Esophagus muscularis mucosa (tissue), 4 donors: ENCODE measurements at regions not wholly inside any gene's neighbourhood (a gene's known extent, or its start where the extent isn't known, plus 50 kb on each side); places are given as distances from the start of the nearest gene placed in this dataset.

Source experiments
- DNase-seq: peaks from one replicate; pipeline ENCODE4 v3.0.0-alpha.2; 2017; ENCODE audit errors: extremely low spot score
- H3K27ac ChIP-seq, 4 donors: fragments of 200-600 bp; sonication (generic); replicated peaks in 1 of 4; 1 replicate in 3 of 4; 2 replicates in 1 of 4; pipeline ENCODE4 v1.5.1; 2016 to 2019; ENCODE audit warnings: mild to moderate bottlenecking in 1 of 4
- H3K27me3 ChIP-seq, 4 donors: fragments of 200-600 bp; sonication (generic); one replicate each; pipeline versions ENCODE4 v1.5.1 to v1.6.0; 2016 to 2019
- H3K36me3 ChIP-seq, 4 donors: fragments of 200-600 bp; sonication (generic); one replicate each; pipeline ENCODE4 v1.5.1; 2016 to 2019
- H3K4me1 ChIP-seq, 4 donors: fragments of 200-600 bp; sonication (generic); one replicate each; pipeline ENCODE4 v1.5.1; 2016 to 2019
- H3K4me3 ChIP-seq, 4 donors: fragments of 200-600 bp; sonication (generic); 1 replicate in 2 of 4; 2 replicates in 2 of 4; pipeline ENCODE4 v1.5.1; 2016 to 2019; ENCODE audit warnings: mild to moderate bottlenecking in 4 of 4, moderate library complexity in 1 of 4
- H3K9me3 ChIP-seq, 4 donors: fragments of 200-600 bp; sonication (generic); 1 replicate in 3 of 4; 2 replicates in 1 of 4; pipeline ENCODE4 v1.5.1; 2016 to 2019
- CTCF ChIP-seq, 3 experiments: fragments of 200-600 bp in 2 of 3; fragments of 450-650 bp in 1 of 3; sonication (generic) in 2 of 3; IDR thresholded peaks; one replicate each; pipeline ENCODE4 v1.5.1; 2017 to 2019; ENCODE audit warnings: antibody characterized with exemption in 3 of 3, mild to moderate bottlenecking in 2 of 3, moderate library complexity in 1 of 3
- EP300 ChIP-seq: sonication (generic); formaldehyde crosslinking; IDR thresholded peaks from one replicate; pipeline ENCODE4 v1.6.1; 2017; ENCODE audit warnings: antibody characterized with exemption
- POLR2A ChIP-seq: fragments of 450-650 bp; IDR thresholded peaks from one replicate; pipeline ENCODE4 v1.6.1; 2017; ENCODE audit warnings: antibody characterized with exemption, moderate library complexity, mild to moderate bottlenecking, low read depth
- POLR2AphosphoS5 ChIP-seq, 2 donors: sonication (generic); formaldehyde crosslinking; IDR thresholded peaks; one replicate each; pipeline ENCODE4 v1.6.1; 2017; ENCODE audit warnings: antibody characterized with exemption in 2 of 2
- WGBS: methylation state at CpG from one replicate; pipeline ENCODE4 v1.1.5; 2018; 5-methylcytosine and 5-hydroxymethylcytosine counted together
- intact Hi-C: fragments of 100-400 bp; cut with DNase I; formaldehyde crosslinking; loops from one replicate; pipeline ENCODE4 v1.15.1; 2023

GRCh38 chr3:110849064-110849463 lies 222.6 kb upstream of the NECTIN3 start:
- no peaks in the 10 kb centered on the region for H3K9me3 ChIP-seq
- TF ChIP-seq CTCF (IDR thresholded peaks at IDR 0.05) (no peak), EP300 (no peak), POLR2A (no peak), POLR2AphosphoS5 (IDR thresholded peaks at IDR 0.05) (no peak)
- H3K4me1 ChIP-seq = no peaks in the 10 kb centered on the region
- no peaks in the 10 kb centered on the region for H3K27me3 ChIP-seq
- no peak overlapping the region for H3K4me3 ChIP-seq
- H3K27ac ChIP-seq = no peak overlapping the region
- 88% methylated on average over 2 of the region's 2 CpGs for WGBS
- no peak for DNase-seq
- H3K36me3 ChIP-seq = no peaks in the 10 kb centered on the region
- intact Hi-C loops = no loop called here

- Histone ChIP-seq H3K27ac (no peak overlapping the region), H3K9me3 (no peaks in the 10 kb centered on the region), H3K36me3 (no peaks in the 10 kb centered on the region), H3K4me1 (no peaks in the 10 kb centered on the region), H3K27me3 (no peaks in the 10 kb centered on the region), H3K4me3 (no peak overlapping the region)
- TF ChIP-seq CTCF (IDR thresholded peaks at IDR 0.05) (no peak), POLR2A (no peak), POLR2AphosphoS5 (IDR thresholded peaks at IDR 0.05) (no peak), EP300 (no peak)
- no peak for DNase-seq
- intact Hi-C loops = no loop called here
Measured at GRCh38 chr3:110851736-110852135, 219.9 kb upstream of the NECTIN3 start.

- no peaks in the 10 kb centered on the region for H3K4me1 ChIP-seq
- TF ChIP-seq CTCF (IDR thresholded peaks at IDR 0.05) (no peak), POLR2A (no peak), EP300 (no peak), POLR2AphosphoS5 (IDR thresholded peaks at IDR 0.05) (no peak)
- H3K4me3 ChIP-seq = no peak overlapping the region
- no peaks in the 10 kb centered on the region for H3K27me3 ChIP-seq
- H3K36me3 ChIP-seq = no peaks in the 10 kb centered on the region
- 79% methylated on average over 2 of the region's 2 CpGs for WGBS
- H3K27ac ChIP-seq = no peak overlapping the region
- intact Hi-C loops = no loop called here
- no peak for DNase-seq
- no peaks in the 10 kb centered on the region for H3K9me3 ChIP-seq
Measured at GRCh38 chr3:110855207-110855606, 216.4 kb upstream of the NECTIN3 start.

- WGBS = 100% methylated on average over 2 of the region's 2 CpGs
- no peak overlapping the region for H3K4me3 ChIP-seq
- no peaks in the 10 kb centered on the region for H3K27me3 ChIP-seq
- TF ChIP-seq POLR2A = no peak
- TF ChIP-seq POLR2AphosphoS5 (IDR thresholded peaks at IDR 0.05) = no peak
- TF ChIP-seq CTCF (IDR thresholded peaks at IDR 0.05) = no peak
- H3K27ac ChIP-seq = no peak overlapping the region
- intact Hi-C loops = no loop called here
- H3K9me3 ChIP-seq = no peaks in the 10 kb centered on the region
- H3K36me3 ChIP-seq = no peaks in the 10 kb centered on the region
- DNase-seq = no peak
- no peaks in the 10 kb centered on the region for H3K4me1 ChIP-seq
Measured at GRCh38 chr3:110856916-110857315, 214.7 kb upstream of the NECTIN3 start.

GRCh38 chr3:110858549-110858948 lies 213.1 kb upstream of the NECTIN3 start:
- no peak for TF ChIP-seq CTCF (IDR thresholded peaks at IDR 0.05)
- TF ChIP-seq EP300 = no peak
- TF ChIP-seq POLR2AphosphoS5 (IDR thresholded peaks at IDR 0.05) = no peak
- no peak for TF ChIP-seq POLR2A
- no peak overlapping the region for H3K4me3 ChIP-seq
- no peaks in the 10 kb centered on the region for H3K36me3 ChIP-seq
- WGBS = 86% methylated on average over 4 of the region's 4 CpGs
- no peaks in the 10 kb centered on the region for H3K4me1 ChIP-seq
- intact Hi-C loops = no loop called here
- H3K27me3 ChIP-seq = no peaks in the 10 kb centered on the region
- DNase-seq = no peak
- H3K27ac ChIP-seq = no peak overlapping the region
- no peaks in the 10 kb centered on the region for H3K9me3 ChIP-seq
